ENCODE measurements at regions not wholly inside any gene's neighbourhood (a gene's known extent, or its start where the extent isn't known, plus 50 kb on each side); places are given as distances from the start of the nearest gene placed in this dataset.

GRCh38 chr4:160021870-160022269 lies 919.0 kb downstream of the RAPGEF2 start:
- no peak for DNase-seq (ENCODE audit: low read depth)
- no peak overlapping the region for H3K4me3 ChIP-seq (ENCODE audit: control insufficient read depth, low read depth, low read length)
- TF ChIP-seq CTCF (conservative IDR thresholded peaks at IDR 0.05; ENCODE audit: control insufficient read depth, insufficient read depth, low read depth, low read length) = no peak

- no peak overlapping the region for H3K4me3 ChIP-seq (ENCODE audit: control insufficient read depth, low read depth, low read length)
- DNase-seq (ENCODE audit: low read depth) = peak; percentile 1
- TF ChIP-seq CTCF (conservative IDR thresholded peaks at IDR 0.05; ENCODE audit: control insufficient read depth, insufficient read depth, low read depth, low read length) = no peak
Observed at GRCh38 chr4:160026721-160027120, 923.8 kb downstream of the RAPGEF2 start.

- TF ChIP-seq CTCF (conservative IDR thresholded peaks at IDR 0.05; ENCODE audit: control insufficient read depth, insufficient read depth, low read depth, low read length) = no peak
- H3K4me3 ChIP-seq (ENCODE audit: control insufficient read depth, low read depth, low read length) = no peak overlapping the region
- DNase-seq (ENCODE audit: low read depth) = no peak
Observed at GRCh38 chr4:160034501-160034900, 931.6 kb downstream of the RAPGEF2 start.

- DNase-seq (ENCODE audit: low read depth) = no peak
- TF ChIP-seq CTCF (conservative IDR thresholded peaks at IDR 0.05; ENCODE audit: control insufficient read depth, insufficient read depth, low read depth, low read length) = no peak
- no peak overlapping the region for H3K4me3 ChIP-seq (ENCODE audit: control insufficient read depth, low read depth, low read length)
Observed at GRCh38 chr4:160038615-160039014, 935.7 kb downstream of the RAPGEF2 start.

- H3K4me3 ChIP-seq (ENCODE audit: control insufficient read depth, low read depth, low read length) = no peak overlapping the region
- no peak for TF ChIP-seq CTCF (conservative IDR thresholded peaks at IDR 0.05; ENCODE audit: control insufficient read depth, insufficient read depth, low read depth, low read length)
- no peak for DNase-seq (ENCODE audit: low read depth)
Observed at GRCh38 chr4:160044693-160045092, 941.8 kb downstream of the RAPGEF2 start.

GRCh38 chr4:160082432-160083207 lies 979.7 kb downstream of the RAPGEF2 start:
- H3K4me3 ChIP-seq (ENCODE audit: control insufficient read depth, low read depth, low read length) = no peak overlapping the region
- DNase-seq (ENCODE audit: low read depth) = no peak
- no peak for TF ChIP-seq CTCF (conservative IDR thresholded peaks at IDR 0.05; ENCODE audit: control insufficient read depth, insufficient read depth, low read depth, low read length)

Data from fibroblast of mammary gland (primary cell).